WERI-Rb-1 (cell line): ENCODE measurements at regions not wholly inside any gene's neighbourhood (a gene's known extent, or its start where the extent isn't known, plus 50 kb on each side); places are given as distances from the start of the nearest gene placed in this dataset.
"Not testable (repeated sequence)": the region's sequence is repeated elsewhere in the genome, so short reads cannot be mapped to it uniquely, and the experiment has no call there.

Experiments used
- DNase-seq: peaks from one replicate; pipeline ENCODE4 v3.0.0-alpha.2; 2020
- H3K27ac ChIP-seq: fragments of 250-450 bp; sonication (Bioruptor Pico); 2 replicates; pipeline ENCODE4 v1.5.1; 2020; ENCODE audit warnings: mild to moderate bottlenecking, moderate library complexity
- H3K27me3 ChIP-seq: fragments of 250-450 bp; sonication (Bioruptor Pico); 2 replicates; pipeline ENCODE4 v1.5.1; 2021; ENCODE audit warnings: mild to moderate bottlenecking, low read depth, moderate library complexity; ENCODE audit not compliant: insufficient read depth, severe bottlenecking
- H3K36me3 ChIP-seq: fragments of 250-450 bp; sonication (Bioruptor Pico); 2 replicates; pipeline ENCODE4 v1.5.1; 2020; ENCODE audit warnings: mild to moderate bottlenecking, moderate library complexity
- H3K4me3 ChIP-seq: 2 replicates; pipeline ENCODE4 v1.5.1; 2011; ENCODE audit warnings: low read depth, mild to moderate bottlenecking, control low read depth, low read length
- H3K9me3 ChIP-seq: fragments of 250-450 bp; sonication (Bioruptor Pico); 2 replicates; pipeline ENCODE4 v1.5.1; 2021; ENCODE audit warnings: mild to moderate bottlenecking, moderate library complexity; ENCODE audit not compliant: severe bottlenecking
- TF ChIP-seq, protein P1 (sequence below): IDR thresholded peaks from 2 replicates; pipeline ENCODE4 v1.5.1; 2011; ENCODE audit warnings: low read depth, mild to moderate bottlenecking, control low read depth, inconsistent platforms, low read length

DNA sequence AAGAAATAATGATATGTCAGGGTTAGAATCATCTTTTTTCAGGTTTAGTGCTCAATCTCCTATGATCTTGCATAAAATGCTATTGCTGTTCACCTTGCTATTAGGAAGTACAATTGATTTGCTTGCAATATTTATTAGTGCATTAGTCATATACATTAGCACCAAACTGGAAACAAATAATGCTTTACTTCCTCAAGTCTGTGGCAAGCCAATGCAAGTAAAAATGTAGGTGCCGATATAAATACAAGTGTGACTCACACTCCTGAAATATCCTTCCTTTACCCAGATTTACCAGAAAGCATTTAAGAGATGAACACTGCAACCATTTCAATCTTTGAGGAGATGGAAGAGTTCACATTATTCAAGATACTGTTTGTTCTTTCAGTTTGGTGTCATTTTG, 1487.7 kb upstream of the ADGRL3 start:
- Histone ChIP-seq H3K9me3 (no peaks in the 10 kb centered on the region), H3K36me3 (no peaks in the 10 kb centered on the region), H3K4me3 (no peak overlapping the region), H3K27me3 (no peaks in the 10 kb centered on the region), H3K27ac (no peak overlapping the region)
- DNase-seq: no peak
- TF ChIP-seq, protein P1, sequence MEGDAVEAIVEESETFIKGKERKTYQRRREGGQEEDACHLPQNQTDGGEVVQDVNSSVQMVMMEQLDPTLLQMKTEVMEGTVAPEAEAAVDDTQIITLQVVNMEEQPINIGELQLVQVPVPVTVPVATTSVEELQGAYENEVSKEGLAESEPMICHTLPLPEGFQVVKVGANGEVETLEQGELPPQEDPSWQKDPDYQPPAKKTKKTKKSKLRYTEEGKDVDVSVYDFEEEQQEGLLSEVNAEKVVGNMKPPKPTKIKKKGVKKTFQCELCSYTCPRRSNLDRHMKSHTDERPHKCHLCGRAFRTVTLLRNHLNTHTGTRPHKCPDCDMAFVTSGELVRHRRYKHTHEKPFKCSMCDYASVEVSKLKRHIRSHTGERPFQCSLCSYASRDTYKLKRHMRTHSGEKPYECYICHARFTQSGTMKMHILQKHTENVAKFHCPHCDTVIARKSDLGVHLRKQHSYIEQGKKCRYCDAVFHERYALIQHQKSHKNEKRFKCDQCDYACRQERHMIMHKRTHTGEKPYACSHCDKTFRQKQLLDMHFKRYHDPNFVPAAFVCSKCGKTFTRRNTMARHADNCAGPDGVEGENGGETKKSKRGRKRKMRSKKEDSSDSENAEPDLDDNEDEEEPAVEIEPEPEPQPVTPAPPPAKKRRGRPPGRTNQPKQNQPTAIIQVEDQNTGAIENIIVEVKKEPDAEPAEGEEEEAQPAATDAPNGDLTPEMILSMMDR: no peak

DNA sequence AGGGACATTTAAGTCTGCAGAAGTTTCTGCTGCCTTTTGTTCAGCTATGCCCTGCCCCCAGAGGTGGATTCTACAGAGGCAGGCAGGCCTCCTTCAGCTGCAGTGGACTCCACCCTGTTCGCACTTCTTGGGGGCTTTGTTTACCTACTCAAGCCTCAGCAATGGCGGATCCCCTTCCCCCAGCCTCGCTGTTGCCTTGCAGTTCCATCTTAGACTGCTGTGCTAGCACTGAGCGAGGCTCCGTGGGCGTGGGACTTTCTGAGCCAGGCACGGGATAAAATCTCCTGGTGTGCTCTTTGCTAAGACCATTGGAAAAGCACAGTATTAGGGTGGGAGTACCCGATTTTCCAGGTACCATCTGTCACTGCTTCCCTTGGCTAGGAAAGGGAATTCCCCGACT, 1475.8 kb upstream of the ADGRL3 start:
- H3K4me3 ChIP-seq, H3K27me3 ChIP-seq, H3K36me3 ChIP-seq, H3K27ac ChIP-seq, H3K9me3 ChIP-seq, DNase-seq: not testable (repeated sequence)

DNA sequence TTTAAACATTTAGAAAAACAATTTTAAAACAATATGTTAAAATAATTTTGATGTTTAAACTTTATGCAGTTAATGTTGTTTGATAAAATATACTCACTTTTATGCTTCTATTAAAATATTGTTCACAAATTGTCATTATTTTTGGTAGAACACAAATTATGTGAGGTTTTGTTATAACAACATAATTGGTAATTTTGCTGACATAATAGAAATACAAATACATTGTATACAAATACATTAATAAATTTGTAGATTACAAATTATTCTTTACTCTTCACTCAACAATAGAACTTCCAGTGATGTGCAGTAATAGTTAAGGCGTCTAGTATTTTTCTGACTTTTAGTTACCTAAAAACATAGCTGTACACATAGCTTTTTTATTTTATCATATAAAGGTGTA, 1472.4 kb upstream of the ADGRL3 start:
- Histone ChIP-seq H3K27ac (no peak overlapping the region), H3K27me3 (no peaks in the 10 kb centered on the region), H3K36me3 (no peaks in the 10 kb centered on the region), H3K9me3 (no peaks in the 10 kb centered on the region), H3K4me3 (no peak overlapping the region)
- TF ChIP-seq, protein P1: no peak
- no peak for DNase-seq

DNA sequence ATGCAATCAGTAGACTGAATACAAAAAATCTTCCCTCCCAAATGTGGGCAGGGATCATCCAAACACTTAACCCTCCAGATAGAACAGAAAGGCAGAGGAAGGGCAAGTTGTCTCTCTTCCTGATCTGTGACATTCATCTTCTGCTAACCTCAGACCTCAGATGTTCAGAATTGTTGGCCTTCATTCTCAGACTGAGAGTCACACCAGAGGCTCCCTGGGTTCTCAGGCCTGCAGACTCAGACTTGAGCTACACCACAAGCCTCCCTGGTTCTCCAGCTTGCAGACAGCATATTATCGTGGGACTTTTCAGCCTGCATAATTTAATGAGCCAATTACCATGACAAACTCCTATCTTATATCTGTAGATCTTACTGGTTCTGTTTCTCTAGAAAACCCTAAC, 1471.6 kb upstream of the ADGRL3 start:
- no peaks in the 10 kb centered on the region for H3K9me3 ChIP-seq
- DNase-seq: no peak
- H3K27me3 ChIP-seq: no peaks in the 10 kb centered on the region
- H3K36me3 ChIP-seq: no peaks in the 10 kb centered on the region
- H3K27ac ChIP-seq: no peak overlapping the region
- TF ChIP-seq, protein P1: no peak
- no peak overlapping the region for H3K4me3 ChIP-seq

DNA sequence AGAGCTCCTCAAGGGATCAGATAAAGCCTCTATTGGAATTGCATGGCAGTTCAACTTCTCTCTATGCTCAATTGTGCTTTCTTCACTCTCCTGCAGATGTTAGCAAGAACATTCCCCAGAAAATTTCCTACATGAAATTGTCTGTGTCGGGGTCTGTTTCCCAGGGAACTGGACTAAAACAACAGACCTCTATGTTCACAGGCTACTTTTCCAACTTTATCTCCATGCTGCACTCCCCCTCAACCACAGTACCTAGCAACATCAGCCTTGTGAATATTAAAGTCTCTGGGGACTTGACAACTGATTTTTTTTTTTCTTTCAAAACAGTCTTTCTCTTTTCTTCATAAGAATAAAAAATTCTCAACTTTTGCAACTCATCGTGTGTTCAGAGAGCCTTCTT, 1470.8 kb upstream of the ADGRL3 start:
- TF ChIP-seq, protein P1: no peak
- Histone ChIP-seq H3K27ac (no peak overlapping the region), H3K4me3 (no peak overlapping the region), H3K9me3 (no peaks in the 10 kb centered on the region), H3K27me3 (no peaks in the 10 kb centered on the region), H3K36me3 (no peaks in the 10 kb centered on the region)
- DNase-seq: no peak

DNA sequence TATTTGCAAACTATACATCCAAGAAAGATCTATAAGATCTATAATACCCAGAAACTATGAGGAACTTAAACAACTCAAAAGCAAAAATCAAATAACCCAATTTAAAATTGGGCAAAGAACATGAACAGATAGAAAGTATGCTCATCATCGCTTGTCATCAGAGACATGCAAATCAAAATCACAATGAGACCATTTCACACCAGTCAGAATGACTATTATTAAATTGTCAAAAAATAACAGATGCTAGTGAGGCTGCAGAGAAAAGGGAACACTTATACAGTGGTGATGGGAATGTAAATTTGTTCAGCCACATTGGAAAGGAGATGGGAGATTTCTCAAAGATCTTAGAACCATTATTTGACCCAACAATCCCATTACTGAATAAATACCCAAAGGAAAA, 1451.7 kb upstream of the ADGRL3 start:
- no peaks in the 10 kb centered on the region for H3K9me3 ChIP-seq
- no peak for DNase-seq
- no peaks in the 10 kb centered on the region for H3K36me3 ChIP-seq
- no peak overlapping the region for H3K27ac ChIP-seq
- H3K4me3 ChIP-seq: no peak overlapping the region
- no peaks in the 10 kb centered on the region for H3K27me3 ChIP-seq
- TF ChIP-seq, protein P1: no peak
